ENCODE measurements at regions not wholly inside any gene's neighbourhood (a gene's known extent, or its start where the extent isn't known, plus 50 kb on each side); places are given as distances from the start of the nearest gene placed in this dataset.
"Not testable (repeated sequence)": the region's sequence is repeated elsewhere in the genome, so short reads cannot be mapped to it uniquely, and the experiment has no call there.

GRCh38 chr1:60257531-60257930, 184.0 kb upstream of the C1orf87 start:
- ChIA-PET POLR2A (no interaction called here), CTCF (interaction anchor here (1.1 kb wide), 1 partner anchor 14 kb away, joined by 3 read pairs; no protein-coding TSS in a partner anchor)
- H3K27me3 ChIP-seq (replicated peaks in 2 of 5; ENCODE audit: control insufficient read depth in 4 of 5, insufficient read depth in 5 of 5, low read length in 4 of 5): no peaks in the 10 kb centered on the region
- no peak for DNase-seq
- H3K4me3 ChIP-seq (ENCODE audit: control insufficient read depth in 1 of 7, extremely low read depth in 1 of 7, insufficient read depth in 4 of 7, low read depth in 2 of 7, low read length in 6 of 7): no peak overlapping the region
- H3K36me3 ChIP-seq (ENCODE audit: control insufficient read depth in 4 of 4, insufficient read depth in 4 of 4, low read length in 3 of 4): no peaks in the 10 kb centered on the region
- H3K27ac ChIP-seq (ENCODE audit: insufficient read depth in 1 of 2, low read depth in 1 of 2, low read length in 2 of 2, poor library complexity in 1 of 2, severe bottlenecking in 2 of 2): no peak overlapping the region
- H3K9me3 ChIP-seq (ENCODE audit: control extremely low read depth in 1 of 5, control insufficient read depth in 4 of 5, insufficient read depth in 2 of 5, low read depth in 1 of 5, low read length in 4 of 5): no peaks in the 10 kb centered on the region
- H3K4me1 ChIP-seq (ENCODE audit: control extremely low read depth in 1 of 4, control insufficient read depth in 4 of 4, insufficient read depth in 4 of 4, low read length in 3 of 4): no peaks in the 10 kb centered on the region

DNA sequence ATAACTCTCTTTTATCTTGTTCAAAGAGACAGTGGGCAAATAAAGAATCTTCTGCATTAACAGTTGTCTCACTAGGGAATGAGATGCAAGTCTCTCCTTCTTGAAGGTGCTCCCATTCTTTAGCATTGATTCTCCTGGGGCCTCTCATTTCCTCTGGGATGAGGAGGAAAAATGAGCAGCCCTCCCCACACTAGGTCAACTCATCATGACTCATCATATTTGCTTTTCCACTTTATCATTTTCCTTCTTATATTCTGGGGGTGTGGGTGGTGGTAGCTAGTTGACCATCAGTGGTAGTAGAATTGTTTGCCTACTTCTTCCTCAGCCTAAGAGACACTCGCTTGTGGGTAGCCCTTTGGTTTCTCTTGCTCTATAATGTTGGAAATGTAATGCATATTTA, 182.0 kb upstream of the C1orf87 start:
- ChIA-PET POLR2A (no interaction called here), CTCF (no interaction called here)
- Histone ChIP-seq H3K4me1 (ENCODE audit: control extremely low read depth in 1 of 4, control insufficient read depth in 4 of 4, insufficient read depth in 4 of 4, low read length in 3 of 4) (no peaks in the 10 kb centered on the region), H3K9me3 (ENCODE audit: control extremely low read depth in 1 of 5, control insufficient read depth in 4 of 5, insufficient read depth in 2 of 5, low read depth in 1 of 5, low read length in 4 of 5) (no peaks in the 10 kb centered on the region), H3K27me3 (replicated peaks in 2 of 5; ENCODE audit: control insufficient read depth in 4 of 5, insufficient read depth in 5 of 5, low read length in 4 of 5) (no peaks in the 10 kb centered on the region), H3K4me3 (ENCODE audit: control insufficient read depth in 1 of 7, extremely low read depth in 1 of 7, insufficient read depth in 4 of 7, low read depth in 2 of 7, low read length in 6 of 7) (no peak overlapping the region), H3K27ac (ENCODE audit: insufficient read depth in 1 of 2, low read depth in 1 of 2, low read length in 2 of 2, poor library complexity in 1 of 2, severe bottlenecking in 2 of 2) (no peak overlapping the region), H3K36me3 (ENCODE audit: control insufficient read depth in 4 of 4, insufficient read depth in 4 of 4, low read length in 3 of 4) (no peaks in the 10 kb centered on the region)
- no CpG with 5 or more reads among the region's 1 CpG for WGBS (ENCODE audit: insufficient coverage)
- no peak for DNase-seq

DNA sequence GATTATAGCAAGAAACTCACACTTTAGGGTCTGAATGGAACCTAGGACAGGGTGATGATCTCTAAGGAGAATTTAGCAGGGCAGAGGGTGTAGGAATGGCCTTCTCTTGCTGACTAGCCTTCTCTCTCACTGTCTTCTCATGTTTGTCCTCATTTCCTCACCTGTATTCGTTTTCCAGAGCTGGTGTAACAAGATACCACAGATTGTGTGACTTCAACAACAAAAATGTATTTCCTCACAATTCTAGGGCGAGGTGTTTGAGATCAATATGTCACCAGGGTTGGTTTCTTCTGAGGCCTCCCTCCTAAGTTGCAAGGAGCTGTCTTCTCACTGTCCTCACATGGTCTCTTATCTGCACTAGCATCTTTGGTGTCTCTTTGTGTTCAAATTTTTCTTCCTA, 177.9 kb upstream of the C1orf87 start:
- Histone ChIP-seq H3K4me3 (ENCODE audit: control insufficient read depth in 1 of 7, extremely low read depth in 1 of 7, insufficient read depth in 4 of 7, low read depth in 2 of 7, low read length in 6 of 7) (no peak overlapping the region), H3K9me3 (ENCODE audit: control extremely low read depth in 1 of 5, control insufficient read depth in 4 of 5, insufficient read depth in 2 of 5, low read depth in 1 of 5, low read length in 4 of 5) (no peaks in the 10 kb centered on the region), H3K36me3 (ENCODE audit: control insufficient read depth in 4 of 4, insufficient read depth in 4 of 4, low read length in 3 of 4) (no peaks in the 10 kb centered on the region), H3K27me3 (replicated peaks in 2 of 5; ENCODE audit: control insufficient read depth in 4 of 5, insufficient read depth in 5 of 5, low read length in 4 of 5) (no peaks in the 10 kb centered on the region), H3K4me1 (ENCODE audit: control extremely low read depth in 1 of 4, control insufficient read depth in 4 of 4, insufficient read depth in 4 of 4, low read length in 3 of 4) (no peaks in the 10 kb centered on the region), H3K27ac (ENCODE audit: insufficient read depth in 1 of 2, low read depth in 1 of 2, low read length in 2 of 2, poor library complexity in 1 of 2, severe bottlenecking in 2 of 2) (no peak overlapping the region)
- 55% methylated on average over 2 of the region's 2 CpGs for WGBS (ENCODE audit: insufficient coverage)
- POLR2A ChIA-PET: no interaction called here
- CTCF ChIA-PET: no interaction called here
- no peak for DNase-seq

DNA sequence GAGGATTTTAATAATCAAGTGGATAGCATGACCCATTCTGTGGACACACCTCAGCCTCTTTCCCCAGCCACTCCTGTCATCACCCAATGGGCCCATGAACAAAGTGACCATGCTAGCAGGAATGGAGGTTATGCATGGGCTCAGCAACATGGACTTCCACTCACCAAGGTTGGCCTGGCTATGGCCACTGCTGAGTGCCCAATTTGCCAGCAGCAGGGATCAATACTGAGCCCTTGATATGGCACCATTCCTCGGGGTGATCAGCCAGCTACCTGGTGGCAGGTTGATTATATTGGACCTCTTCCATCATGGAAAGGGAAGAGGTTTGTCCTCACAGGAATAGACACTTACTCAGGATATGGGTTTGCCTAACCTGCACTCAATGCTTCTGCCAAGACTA, 173.9 kb upstream of the C1orf87 start:
- H3K4me3 ChIP-seq (ENCODE audit: control insufficient read depth in 1 of 7, extremely low read depth in 1 of 7, insufficient read depth in 4 of 7, low read depth in 2 of 7, low read length in 6 of 7); H3K9me3 ChIP-seq (ENCODE audit: control extremely low read depth in 1 of 5, control insufficient read depth in 4 of 5, insufficient read depth in 2 of 5, low read depth in 1 of 5, low read length in 4 of 5); POLR2A ChIA-PET; CTCF ChIA-PET; H3K4me1 ChIP-seq (ENCODE audit: control extremely low read depth in 1 of 4, control insufficient read depth in 4 of 4, insufficient read depth in 4 of 4, low read length in 3 of 4); H3K27ac ChIP-seq (ENCODE audit: insufficient read depth in 1 of 2, low read depth in 1 of 2, low read length in 2 of 2, poor library complexity in 1 of 2, severe bottlenecking in 2 of 2); DNase-seq; H3K27me3 ChIP-seq (replicated peaks in 2 of 5; ENCODE audit: control insufficient read depth in 4 of 5, insufficient read depth in 5 of 5, low read length in 4 of 5); H3K36me3 ChIP-seq (ENCODE audit: control insufficient read depth in 4 of 4, insufficient read depth in 4 of 4, low read length in 3 of 4): not testable (repeated sequence)
- WGBS (ENCODE audit: insufficient coverage): 100% methylated on average over 1 of the region's 1 CpG

- Histone ChIP-seq H3K27ac (ENCODE audit: insufficient read depth in 1 of 2, low read depth in 1 of 2, low read length in 2 of 2, poor library complexity in 1 of 2, severe bottlenecking in 2 of 2) (no peak overlapping the region), H3K4me3 (ENCODE audit: control insufficient read depth in 1 of 7, extremely low read depth in 1 of 7, insufficient read depth in 4 of 7, low read depth in 2 of 7, low read length in 6 of 7) (no peak overlapping the region), H3K27me3 (replicated peaks in 2 of 5; ENCODE audit: control insufficient read depth in 4 of 5, insufficient read depth in 5 of 5, low read length in 4 of 5) (no peaks in the 10 kb centered on the region), H3K9me3 (ENCODE audit: control extremely low read depth in 1 of 5, control insufficient read depth in 4 of 5, insufficient read depth in 2 of 5, low read depth in 1 of 5, low read length in 4 of 5) (no peaks in the 10 kb centered on the region), H3K36me3 (ENCODE audit: control insufficient read depth in 4 of 4, insufficient read depth in 4 of 4, low read length in 3 of 4) (no peaks in the 10 kb centered on the region), H3K4me1 (ENCODE audit: control extremely low read depth in 1 of 4, control insufficient read depth in 4 of 4, insufficient read depth in 4 of 4, low read length in 3 of 4) (no peaks in the 10 kb centered on the region)
- ChIA-PET CTCF (no interaction called here), POLR2A (no interaction called here)
- no peak for DNase-seq
- whole genome bisulfite sequencing (ENCODE audit: insufficient coverage): 100% methylated on average over 2 of the region's 2 CpGs
These were observed 171.8 kb upstream of the C1orf87 start for GRCh38 chr1:60245324-60245723.

DNA sequence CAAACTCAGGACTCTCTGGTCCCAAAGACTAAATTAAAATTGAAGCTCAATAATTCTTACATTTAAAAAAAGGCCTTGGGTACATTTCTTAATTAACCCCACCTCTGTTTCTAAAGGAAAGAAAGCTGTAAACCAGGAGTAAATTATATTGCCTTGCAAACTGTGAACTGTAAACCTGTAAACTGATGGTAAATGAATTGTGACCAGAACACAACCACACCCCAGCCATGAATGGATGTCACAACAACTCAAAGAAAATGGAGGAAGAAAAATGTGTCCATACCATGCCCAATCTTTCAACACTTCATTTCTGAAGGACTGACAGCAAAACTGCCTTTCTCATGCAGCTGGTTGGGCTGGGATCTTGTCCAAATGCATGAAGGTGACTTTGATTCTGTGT, 171.3 kb upstream of the C1orf87 start:
- no peak for DNase-seq
- no peaks in the 10 kb centered on the region for H3K9me3 ChIP-seq (ENCODE audit: control extremely low read depth in 1 of 5, control insufficient read depth in 4 of 5, insufficient read depth in 2 of 5, low read depth in 1 of 5, low read length in 4 of 5)
- H3K4me1 ChIP-seq (ENCODE audit: control extremely low read depth in 1 of 4, control insufficient read depth in 4 of 4, insufficient read depth in 4 of 4, low read length in 3 of 4): no peaks in the 10 kb centered on the region
- H3K27ac ChIP-seq (ENCODE audit: insufficient read depth in 1 of 2, low read depth in 1 of 2, low read length in 2 of 2, poor library complexity in 1 of 2, severe bottlenecking in 2 of 2): no peak overlapping the region
- CTCF ChIA-PET: no interaction called here
- no peaks in the 10 kb centered on the region for H3K36me3 ChIP-seq (ENCODE audit: control insufficient read depth in 4 of 4, insufficient read depth in 4 of 4, low read length in 3 of 4)
- H3K4me3 ChIP-seq (ENCODE audit: control insufficient read depth in 1 of 7, extremely low read depth in 1 of 7, insufficient read depth in 4 of 7, low read depth in 2 of 7, low read length in 6 of 7): no peak overlapping the region
- H3K27me3 ChIP-seq (replicated peaks in 2 of 5; ENCODE audit: control insufficient read depth in 4 of 5, insufficient read depth in 5 of 5, low read length in 4 of 5): no peaks in the 10 kb centered on the region
- POLR2A ChIA-PET: no interaction called here

- CTCF ChIA-PET: interaction anchor here (1.3 kb wide), 1 partner anchor 14 kb away, joined by 3 read pairs; no protein-coding TSS in a partner anchor
- WGBS (ENCODE audit: insufficient coverage): 100% methylated on average over 1 of the region's 2 CpGs
- Histone ChIP-seq H3K27me3 (replicated peaks in 2 of 5; ENCODE audit: control insufficient read depth in 4 of 5, insufficient read depth in 5 of 5, low read length in 4 of 5) (no peaks in the 10 kb centered on the region), H3K4me1 (ENCODE audit: control extremely low read depth in 1 of 4, control insufficient read depth in 4 of 4, insufficient read depth in 4 of 4, low read length in 3 of 4) (no peaks in the 10 kb centered on the region), H3K9me3 (ENCODE audit: control extremely low read depth in 1 of 5, control insufficient read depth in 4 of 5, insufficient read depth in 2 of 5, low read depth in 1 of 5, low read length in 4 of 5) (no peaks in the 10 kb centered on the region), H3K27ac (ENCODE audit: insufficient read depth in 1 of 2, low read depth in 1 of 2, low read length in 2 of 2, poor library complexity in 1 of 2, severe bottlenecking in 2 of 2) (no peak overlapping the region), H3K36me3 (ENCODE audit: control insufficient read depth in 4 of 4, insufficient read depth in 4 of 4, low read length in 3 of 4) (no peaks in the 10 kb centered on the region), H3K4me3 (ENCODE audit: control insufficient read depth in 1 of 7, extremely low read depth in 1 of 7, insufficient read depth in 4 of 7, low read depth in 2 of 7, low read length in 6 of 7) (no peak overlapping the region)
- POLR2A ChIA-PET: no interaction called here
- no peak for DNase-seq
These were observed 161.7 kb upstream of the C1orf87 start for GRCh38 chr1:60235275-60235674.

DNA sequence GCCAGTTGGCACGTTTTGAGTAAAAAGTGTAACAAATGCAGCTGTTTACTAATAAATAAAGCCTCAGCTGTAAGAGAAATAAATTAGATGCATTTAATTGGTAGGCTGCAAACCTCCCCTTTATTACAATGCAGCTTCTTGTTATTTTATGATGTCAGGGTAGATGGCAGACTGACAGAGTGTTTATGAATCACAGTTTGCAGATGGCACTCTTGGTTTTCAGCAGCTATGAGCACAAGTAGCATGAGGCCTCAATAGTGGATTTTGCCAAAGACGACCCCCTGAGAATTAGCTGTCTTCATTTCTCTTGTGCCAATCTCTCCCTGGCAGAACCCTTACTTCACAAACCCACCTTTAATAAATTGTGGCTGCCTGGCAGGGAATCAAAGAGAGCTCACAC, 161.2 kb upstream of the C1orf87 start:
- 67% methylated on average over 1 of the region's 2 CpGs for WGBS (ENCODE audit: insufficient coverage)
- no peaks in the 10 kb centered on the region for H3K4me1 ChIP-seq (ENCODE audit: control extremely low read depth in 1 of 4, control insufficient read depth in 4 of 4, insufficient read depth in 4 of 4, low read length in 3 of 4)
- H3K9me3 ChIP-seq (ENCODE audit: control extremely low read depth in 1 of 5, control insufficient read depth in 4 of 5, insufficient read depth in 2 of 5, low read depth in 1 of 5, low read length in 4 of 5): no peaks in the 10 kb centered on the region
- H3K36me3 ChIP-seq (ENCODE audit: control insufficient read depth in 4 of 4, insufficient read depth in 4 of 4, low read length in 3 of 4): no peaks in the 10 kb centered on the region
- ChIA-PET POLR2A (no interaction called here), CTCF (interaction anchor here (1.3 kb wide), 1 partner anchor 14 kb away, joined by 3 read pairs; no protein-coding TSS in a partner anchor)
- no peak overlapping the region for H3K27ac ChIP-seq (ENCODE audit: insufficient read depth in 1 of 2, low read depth in 1 of 2, low read length in 2 of 2, poor library complexity in 1 of 2, severe bottlenecking in 2 of 2)
- no peak overlapping the region for H3K4me3 ChIP-seq (ENCODE audit: control insufficient read depth in 1 of 7, extremely low read depth in 1 of 7, insufficient read depth in 4 of 7, low read depth in 2 of 7, low read length in 6 of 7)
- DNase-seq: no peak
- H3K27me3 ChIP-seq (replicated peaks in 2 of 5; ENCODE audit: control insufficient read depth in 4 of 5, insufficient read depth in 5 of 5, low read length in 4 of 5): no peaks in the 10 kb centered on the region
